AG09319 (cell line): ENCODE measurements at regions not wholly inside any gene's neighbourhood (a gene's known extent, or its start where the extent isn't known, plus 50 kb on each side); places are given as distances from the start of the nearest gene placed in this dataset.

Experiments
- DNase-seq: peaks from one replicate; pipeline ENCODE4 v3.0.0-alpha.2; 2010; ENCODE audit warnings: low read depth; ENCODE audit errors: extremely low read depth
- CTCF ChIP-seq: IDR thresholded peaks from 2 replicates; pipeline ENCODE4 v1.5.1; 2011; ENCODE audit warnings: low read depth, mild to moderate bottlenecking, inconsistent platforms, low read length, moderate library complexity

- TF ChIP-seq CTCF, result no peak
- no peak for DNase-seq
Observed at GRCh38 chr11:38038777-38039176, 1440.7 kb upstream of the RAG2 start.

- no peak for DNase-seq
- no peak for TF ChIP-seq CTCF
Observed at GRCh38 chr11:38019072-38019775, 1421.2 kb upstream of the RAG2 start.

- no peak for TF ChIP-seq CTCF
- DNase-seq, result no peak
Observed at GRCh38 chr11:38014405-38014804, 1416.4 kb upstream of the RAG2 start.

- no peak for TF ChIP-seq CTCF
- no peak for DNase-seq
Observed at GRCh38 chr11:38013157-38013556, 1415.1 kb upstream of the RAG2 start.

- TF ChIP-seq CTCF, result no peak
Observed at GRCh38 chr11:38011496-38011895, 1413.5 kb upstream of the RAG2 start.

GRCh38 chr11:38009932-38010331 is 1411.9 kb upstream of the RAG2 start:
- TF ChIP-seq CTCF, result no peak
- DNase-seq, result no peak

More at GRCh38 chr11:38011496-38011895, 1413.5 kb upstream of the RAG2 start:
- no peak for DNase-seq

- no peak for TF ChIP-seq CTCF
- DNase-seq, result no peak
Observed at GRCh38 chr11:38006466-38006865, 1408.4 kb upstream of the RAG2 start.
